ENCODE measurements at regions not wholly inside any gene's neighbourhood (a gene's known extent, or its start where the extent isn't known, plus 50 kb on each side); places are given as distances from the start of the nearest gene placed in this dataset.

DNA sequence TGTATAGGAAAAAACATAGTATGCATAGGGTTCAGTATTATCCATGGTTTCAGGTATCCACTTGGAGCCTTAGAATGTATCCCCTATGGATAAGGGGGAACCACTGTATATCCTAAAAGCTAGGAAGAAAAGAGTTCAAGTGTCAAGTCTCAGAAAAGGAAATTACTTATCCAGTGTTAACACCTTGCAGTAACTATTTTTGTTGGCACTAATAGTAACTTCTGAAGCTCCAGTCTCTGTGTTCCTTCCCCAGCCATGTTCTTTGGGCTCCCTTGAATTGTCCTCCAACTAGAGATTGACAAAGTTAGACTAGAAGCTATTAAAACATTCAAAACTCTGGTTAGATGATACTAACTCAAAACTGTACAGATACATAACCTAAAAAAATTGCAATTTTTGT lies 370.8 kb downstream of the NFIB start:
- H3K4me3 ChIP-seq (ENCODE audit: low read depth, low read length) = no peak overlapping the region
- TF ChIP-seq, protein P1, sequence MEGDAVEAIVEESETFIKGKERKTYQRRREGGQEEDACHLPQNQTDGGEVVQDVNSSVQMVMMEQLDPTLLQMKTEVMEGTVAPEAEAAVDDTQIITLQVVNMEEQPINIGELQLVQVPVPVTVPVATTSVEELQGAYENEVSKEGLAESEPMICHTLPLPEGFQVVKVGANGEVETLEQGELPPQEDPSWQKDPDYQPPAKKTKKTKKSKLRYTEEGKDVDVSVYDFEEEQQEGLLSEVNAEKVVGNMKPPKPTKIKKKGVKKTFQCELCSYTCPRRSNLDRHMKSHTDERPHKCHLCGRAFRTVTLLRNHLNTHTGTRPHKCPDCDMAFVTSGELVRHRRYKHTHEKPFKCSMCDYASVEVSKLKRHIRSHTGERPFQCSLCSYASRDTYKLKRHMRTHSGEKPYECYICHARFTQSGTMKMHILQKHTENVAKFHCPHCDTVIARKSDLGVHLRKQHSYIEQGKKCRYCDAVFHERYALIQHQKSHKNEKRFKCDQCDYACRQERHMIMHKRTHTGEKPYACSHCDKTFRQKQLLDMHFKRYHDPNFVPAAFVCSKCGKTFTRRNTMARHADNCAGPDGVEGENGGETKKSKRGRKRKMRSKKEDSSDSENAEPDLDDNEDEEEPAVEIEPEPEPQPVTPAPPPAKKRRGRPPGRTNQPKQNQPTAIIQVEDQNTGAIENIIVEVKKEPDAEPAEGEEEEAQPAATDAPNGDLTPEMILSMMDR (IDR thresholded peaks at IDR 0.05; ENCODE audit: low read depth, low read length) = no peak

DNA sequence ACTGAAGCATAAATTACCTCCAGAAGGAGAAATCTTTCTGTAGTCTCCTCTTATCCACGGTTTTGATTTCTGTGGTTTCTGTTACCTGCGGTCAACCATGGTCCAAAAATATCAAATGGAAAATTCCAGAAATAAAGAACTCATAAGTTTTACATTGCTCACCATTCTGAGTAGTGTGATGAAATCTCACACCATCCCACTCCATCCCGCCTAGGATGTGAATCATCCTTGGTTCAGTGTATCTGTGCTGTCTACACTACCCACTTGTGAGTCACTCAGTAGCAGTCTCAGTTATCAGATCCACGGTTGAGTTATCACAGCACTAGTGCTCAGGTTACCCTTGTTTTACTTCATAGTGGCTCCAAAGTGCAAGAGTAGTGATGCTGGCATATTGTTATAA lies 371.2 kb downstream of the NFIB start:
- TF ChIP-seq, protein P1 (IDR thresholded peaks at IDR 0.05; ENCODE audit: low read depth, low read length) = no peak
- no peak overlapping the region for H3K4me3 ChIP-seq (ENCODE audit: low read depth, low read length)

DNA sequence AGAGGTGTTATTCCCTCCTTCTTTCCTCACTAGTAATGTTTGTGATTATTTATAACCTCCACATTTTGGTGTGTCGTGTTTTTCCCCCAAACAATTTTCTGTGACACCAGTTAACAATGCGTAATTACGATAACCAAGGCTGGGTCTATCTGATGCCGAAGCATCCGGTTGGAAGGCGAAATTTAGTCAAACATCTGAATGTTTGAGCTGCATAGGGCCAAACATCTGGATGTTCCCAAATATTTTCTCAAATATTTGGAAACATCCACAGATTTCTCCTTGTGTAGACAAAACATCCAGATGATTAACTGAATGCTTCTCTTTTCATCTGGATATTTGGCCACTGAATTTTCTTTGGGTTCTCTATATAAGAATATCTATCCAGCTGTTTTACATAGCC lies 371.7 kb downstream of the NFIB start:
- H3K4me3 ChIP-seq (ENCODE audit: low read depth, low read length) = no peak overlapping the region
- TF ChIP-seq, protein P1 (IDR thresholded peaks at IDR 0.05; ENCODE audit: low read depth, low read length) = no peak

DNA sequence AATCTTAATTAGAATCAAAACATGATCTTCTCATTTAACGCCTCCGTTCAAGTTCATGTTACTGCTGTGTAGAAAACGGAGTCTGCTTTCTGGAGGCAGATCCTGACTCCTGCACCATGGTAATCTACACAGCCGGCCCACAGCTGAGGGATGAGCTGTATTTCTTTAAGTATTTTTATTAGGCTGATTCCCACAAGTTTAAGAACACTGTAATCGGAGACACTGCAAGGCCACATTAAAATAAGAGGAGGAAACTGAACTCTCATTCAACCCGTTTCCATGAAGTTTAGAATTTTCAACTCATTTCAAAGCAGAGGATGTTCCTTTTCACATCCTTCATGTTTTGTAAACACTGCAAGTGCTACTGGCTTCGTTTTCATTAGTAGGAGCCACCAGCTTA lies 372.2 kb downstream of the NFIB start:
- H3K4me3 ChIP-seq (ENCODE audit: low read depth, low read length) = no peak overlapping the region
- TF ChIP-seq, protein P1 (IDR thresholded peaks at IDR 0.05; ENCODE audit: low read depth, low read length) = no peak

DNA sequence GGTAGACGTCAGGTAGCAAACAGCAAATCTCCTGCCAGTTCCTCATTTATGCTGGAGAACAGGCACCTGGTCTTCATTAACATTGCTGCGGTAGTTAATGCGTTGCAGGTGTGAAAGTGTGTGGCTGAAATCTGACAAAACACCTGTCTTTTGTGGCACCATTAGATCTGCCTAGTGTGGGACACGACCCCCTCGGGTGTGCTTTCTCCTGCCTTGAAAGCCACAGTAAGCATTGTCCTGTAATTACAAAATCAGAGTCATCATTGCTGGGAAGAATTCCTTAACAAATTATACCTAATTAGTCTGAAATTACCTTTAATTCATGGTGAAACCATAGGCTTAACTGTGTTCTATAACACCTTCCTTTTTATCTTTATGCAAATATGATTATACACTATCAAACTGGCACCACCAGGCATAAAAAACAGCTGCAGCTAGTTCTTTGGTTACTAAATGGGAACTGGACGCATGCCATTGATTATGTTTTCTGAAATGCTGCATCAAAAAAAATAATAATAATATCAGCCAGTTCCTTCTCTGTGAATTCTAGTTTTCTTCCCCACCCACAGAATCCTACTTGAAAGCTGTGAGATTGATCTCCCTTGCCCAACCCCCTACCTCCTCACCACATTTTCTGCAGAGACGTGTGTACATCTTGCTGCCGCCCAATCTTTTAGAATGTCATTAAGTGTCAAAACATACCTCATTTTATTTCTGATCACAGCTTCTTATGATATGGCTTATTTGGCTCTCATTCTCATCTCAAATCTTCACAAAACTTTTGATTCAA lies 374.0 kb downstream of the NFIB start:
- TF ChIP-seq, protein P1 (IDR thresholded peaks at IDR 0.05; ENCODE audit: low read depth, low read length) = no peak
- H3K4me3 ChIP-seq (ENCODE audit: low read depth, low read length) = no peak overlapping the region

DNA sequence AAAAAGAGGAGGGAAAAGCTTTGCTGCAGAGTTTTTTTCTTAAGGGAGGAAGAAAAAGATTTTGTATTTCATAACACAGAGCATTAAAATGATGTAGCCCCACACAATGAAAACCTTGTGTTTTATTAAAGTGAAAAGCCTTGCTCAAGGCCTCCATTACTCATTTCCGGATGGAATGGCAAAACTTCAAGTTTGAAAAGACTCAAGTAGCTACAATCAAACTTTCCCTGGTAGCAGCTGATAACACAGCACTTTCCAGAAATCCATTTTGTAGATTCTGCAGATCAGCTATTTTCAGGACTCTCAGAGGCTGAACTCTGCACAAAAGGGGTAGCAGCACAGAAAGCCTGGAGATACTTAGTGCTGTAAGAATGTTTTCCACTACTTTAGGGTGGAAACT lies 374.8 kb downstream of the NFIB start:
- H3K4me3 ChIP-seq (ENCODE audit: low read depth, low read length) = no peak overlapping the region
- TF ChIP-seq, protein P1 (IDR thresholded peaks at IDR 0.05; ENCODE audit: low read depth, low read length) = no peak

DNA sequence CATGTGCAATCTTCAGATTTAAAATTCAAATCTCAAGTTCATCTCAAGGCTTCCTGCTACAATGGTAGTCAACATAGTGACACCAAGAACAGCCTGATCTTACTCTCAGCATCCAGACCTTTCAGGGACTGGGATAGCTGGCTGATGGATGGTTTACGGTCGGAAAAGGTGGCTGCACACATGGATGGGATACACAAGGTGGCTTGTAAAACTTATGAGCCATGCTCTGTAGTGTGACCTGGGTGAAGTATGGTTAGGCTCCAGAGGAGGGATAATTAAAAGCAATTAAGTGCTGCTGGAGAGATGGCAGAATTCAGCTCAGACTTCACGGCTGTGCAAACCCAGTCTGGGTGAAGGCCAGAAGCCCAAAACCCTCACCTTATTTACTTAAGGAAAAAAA lies 379.5 kb downstream of the NFIB start:
- H3K4me3 ChIP-seq (ENCODE audit: low read depth, low read length) = no peak overlapping the region
- TF ChIP-seq, protein P1 (IDR thresholded peaks at IDR 0.05; ENCODE audit: low read depth, low read length) = no peak

Measured in WI38 (cell line).